ENCODE measurements at regions not wholly inside any gene's neighbourhood (a gene's known extent, or its start where the extent isn't known, plus 50 kb on each side); places are given as distances from the start of the nearest gene placed in this dataset.
A peak's percentile ranks its signal among the peaks of the same experiment; 100 is the strongest.

DNA sequence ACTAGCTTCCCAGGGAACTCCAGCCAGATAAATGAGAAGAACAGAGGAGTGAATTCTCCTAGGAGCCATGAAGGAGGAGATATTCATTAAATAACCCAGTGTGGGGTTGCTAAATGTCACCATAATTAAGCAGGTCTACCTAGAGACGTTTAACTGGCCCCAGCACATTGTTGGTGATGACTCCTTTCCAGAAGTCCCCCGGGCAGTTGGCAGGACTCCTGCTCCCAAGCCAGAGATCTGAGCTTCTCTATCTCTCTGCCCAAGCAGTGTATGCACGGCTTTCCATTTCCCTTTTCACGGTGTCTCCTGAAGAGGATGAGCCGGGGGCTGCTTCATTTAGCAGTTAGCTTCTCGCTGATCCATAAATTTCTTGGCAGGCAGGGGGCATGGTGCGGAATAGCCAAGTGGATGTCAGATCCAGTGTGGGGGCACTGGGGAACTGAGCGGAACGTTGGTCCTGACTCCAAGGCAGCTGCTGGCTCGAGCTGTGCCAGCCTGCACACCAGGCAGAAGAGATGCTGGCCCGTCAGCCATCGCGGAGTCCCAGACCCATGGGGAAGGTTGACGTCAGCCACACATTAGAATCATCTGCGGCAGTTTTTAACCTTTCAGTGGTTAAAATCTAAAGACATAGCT is 142.0 kb upstream of the NPY start:
- no peak for DNase-seq (ENCODE audit: low spot score)
- POLR2A ChIA-PET (ENCODE audit: low non-redundant PET): no interaction called here
- no peak overlapping the region for H3K27ac ChIP-seq
- CTCF ChIA-PET: no interaction called here
- TF ChIP-seq, protein P1, sequence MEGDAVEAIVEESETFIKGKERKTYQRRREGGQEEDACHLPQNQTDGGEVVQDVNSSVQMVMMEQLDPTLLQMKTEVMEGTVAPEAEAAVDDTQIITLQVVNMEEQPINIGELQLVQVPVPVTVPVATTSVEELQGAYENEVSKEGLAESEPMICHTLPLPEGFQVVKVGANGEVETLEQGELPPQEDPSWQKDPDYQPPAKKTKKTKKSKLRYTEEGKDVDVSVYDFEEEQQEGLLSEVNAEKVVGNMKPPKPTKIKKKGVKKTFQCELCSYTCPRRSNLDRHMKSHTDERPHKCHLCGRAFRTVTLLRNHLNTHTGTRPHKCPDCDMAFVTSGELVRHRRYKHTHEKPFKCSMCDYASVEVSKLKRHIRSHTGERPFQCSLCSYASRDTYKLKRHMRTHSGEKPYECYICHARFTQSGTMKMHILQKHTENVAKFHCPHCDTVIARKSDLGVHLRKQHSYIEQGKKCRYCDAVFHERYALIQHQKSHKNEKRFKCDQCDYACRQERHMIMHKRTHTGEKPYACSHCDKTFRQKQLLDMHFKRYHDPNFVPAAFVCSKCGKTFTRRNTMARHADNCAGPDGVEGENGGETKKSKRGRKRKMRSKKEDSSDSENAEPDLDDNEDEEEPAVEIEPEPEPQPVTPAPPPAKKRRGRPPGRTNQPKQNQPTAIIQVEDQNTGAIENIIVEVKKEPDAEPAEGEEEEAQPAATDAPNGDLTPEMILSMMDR (conservative IDR thresholded peaks at IDR 0.05; ENCODE audit: low read depth): no peak

DNA sequence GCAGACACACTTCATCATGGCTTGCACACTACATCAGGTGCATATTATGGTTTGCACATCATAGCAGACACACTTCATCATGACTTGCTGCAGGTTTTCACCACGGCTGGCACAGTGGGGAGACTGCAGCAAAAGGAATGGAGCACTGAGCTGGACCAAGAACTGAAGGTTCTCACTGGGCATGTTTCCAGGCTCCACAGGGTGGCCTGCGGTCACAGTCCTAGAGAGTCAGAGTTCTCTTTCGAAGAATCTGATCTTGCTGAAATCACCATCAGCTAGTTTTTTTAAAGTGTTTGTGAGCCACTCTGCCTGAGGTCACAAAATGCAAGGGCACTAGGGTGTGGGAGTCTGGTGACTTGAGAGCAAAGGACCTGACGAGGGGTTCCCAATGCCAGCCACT is 140.4 kb upstream of the NPY start:
- ChIA-PET POLR2A (ENCODE audit: low non-redundant PET) (no interaction called here), CTCF (no interaction called here)
- TF ChIP-seq, protein P1 (conservative IDR thresholded peaks at IDR 0.05; ENCODE audit: low read depth): no peak
- H3K27ac ChIP-seq: no peak overlapping the region
- no peak for DNase-seq (ENCODE audit: low spot score)

DNA sequence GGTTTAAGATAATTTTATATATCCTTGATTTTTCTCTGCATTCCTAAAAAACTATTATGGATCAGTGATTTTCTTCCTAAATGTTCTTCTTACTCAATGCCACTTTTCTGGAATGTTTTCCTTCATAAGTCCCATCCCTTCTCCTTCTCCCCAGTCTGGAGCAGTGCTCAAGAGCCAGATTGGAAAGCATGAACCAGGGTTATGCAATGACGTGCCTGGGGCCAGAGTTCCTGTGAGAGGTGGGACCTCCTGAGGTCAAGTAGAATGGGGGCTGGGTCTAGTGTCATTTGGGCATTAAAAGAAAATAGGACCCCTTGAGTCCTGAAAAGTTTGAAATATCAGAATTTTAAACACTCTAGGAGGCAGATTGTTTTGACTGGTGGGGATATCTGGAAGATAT is 132.0 kb upstream of the NPY start:
- POLR2A ChIA-PET (ENCODE audit: low non-redundant PET): no interaction called here

DNA sequence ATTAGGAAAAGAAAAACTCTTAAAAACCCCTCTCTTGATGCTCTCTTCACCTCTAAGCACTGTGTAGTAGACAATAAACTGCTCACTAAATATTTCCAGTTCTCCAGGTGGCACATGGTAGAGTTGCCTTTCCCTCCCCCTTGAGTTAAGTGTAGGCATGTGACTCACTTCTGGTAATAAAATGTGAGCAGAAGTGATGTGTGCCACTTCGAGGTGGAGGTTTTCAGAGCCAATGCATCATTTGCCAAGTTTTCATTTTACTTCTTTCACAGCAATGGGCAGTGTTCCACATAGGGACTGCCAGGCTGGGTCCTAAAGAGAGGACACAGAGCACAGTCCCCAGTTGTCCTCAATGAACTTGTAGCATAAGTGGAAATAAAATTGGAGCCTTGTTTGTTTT is 131.6 kb upstream of the NPY start:
- ChIA-PET CTCF (no interaction called here), POLR2A (ENCODE audit: low non-redundant PET) (no interaction called here)
- peak; percentile 13 for DNase-seq (ENCODE audit: low spot score)
- TF ChIP-seq, protein P1 (conservative IDR thresholded peaks at IDR 0.05; ENCODE audit: low read depth): no peak
- H3K27ac ChIP-seq: no peak overlapping the region

More for the DNA sequence above, 132.0 kb upstream of the NPY start:
- DNase-seq (ENCODE audit: low spot score): no peak
- CTCF ChIA-PET: no interaction called here
- no peak overlapping the region for H3K27ac ChIP-seq
- TF ChIP-seq, protein P1 (conservative IDR thresholded peaks at IDR 0.05; ENCODE audit: low read depth): no peak

DNA sequence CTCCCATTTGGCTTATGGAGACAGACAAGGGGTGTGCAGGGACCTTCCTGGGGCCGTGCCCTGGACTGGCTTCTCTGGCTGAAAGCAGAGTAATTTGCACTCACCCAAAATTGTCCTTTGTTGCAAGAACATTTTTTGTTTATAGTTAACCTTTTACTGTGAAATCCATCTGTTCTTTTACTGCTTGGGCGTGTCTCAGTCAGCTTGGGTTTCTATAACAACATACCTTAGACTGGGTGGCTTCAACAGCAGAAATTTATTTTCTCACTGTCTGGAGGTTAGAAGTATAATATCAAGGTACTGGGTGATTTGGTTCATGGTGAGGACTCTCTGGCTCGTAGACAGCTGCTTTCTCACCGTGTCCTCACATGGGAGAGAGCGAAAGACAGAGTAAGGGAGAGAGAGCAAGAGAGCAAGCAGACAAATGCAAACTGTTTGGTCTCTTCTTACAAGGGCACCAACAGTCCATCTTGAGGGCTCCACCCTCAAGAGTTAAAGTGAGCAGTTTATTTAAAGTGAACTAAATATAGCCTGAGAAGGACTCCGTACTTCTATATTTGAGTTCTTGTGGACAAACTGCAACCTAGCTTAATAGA is 131.0 kb upstream of the NPY start:
- TF ChIP-seq, protein P1 (conservative IDR thresholded peaks at IDR 0.05; ENCODE audit: low read depth): no peak
- CTCF ChIA-PET: no interaction called here
- POLR2A ChIA-PET (ENCODE audit: low non-redundant PET): no interaction called here
- no peak for DNase-seq (ENCODE audit: low spot score)
- no peak overlapping the region for H3K27ac ChIP-seq

DNA sequence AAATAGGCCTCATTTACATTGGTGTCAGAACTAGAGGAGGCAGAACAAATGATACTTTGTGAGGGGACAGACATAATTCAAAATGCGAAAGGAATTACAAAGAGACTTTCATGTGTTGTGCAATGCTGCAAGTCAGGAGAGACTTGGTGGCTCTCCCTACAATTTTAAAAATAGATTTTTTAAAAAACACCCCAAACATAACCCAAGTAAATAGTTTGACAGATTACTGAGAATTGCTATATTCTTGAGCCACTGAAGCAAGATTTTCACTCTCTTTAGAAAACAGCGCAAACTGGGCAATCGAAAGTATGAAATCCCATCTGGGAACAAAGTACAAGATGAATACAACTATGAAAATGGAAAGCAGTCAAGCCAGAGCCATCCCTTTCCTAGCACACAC is 126.3 kb upstream of the NPY start:
- H3K27ac ChIP-seq: no peak overlapping the region
- CTCF ChIA-PET: no interaction called here
- POLR2A ChIA-PET (ENCODE audit: low non-redundant PET): no interaction called here
- no peak for DNase-seq (ENCODE audit: low spot score)
- TF ChIP-seq, protein P1 (conservative IDR thresholded peaks at IDR 0.05; ENCODE audit: low read depth): no peak
